ENCODE measurements at regions not wholly inside any gene's neighbourhood (a gene's known extent, or its start where the extent isn't known, plus 50 kb on each side); places are given as distances from the start of the nearest gene placed in this dataset.

GRCh38 chr5:23204111-23204510, 303.3 kb upstream of the PRDM9 start:
- Histone ChIP-seq H3K27me3 (no peaks in the 10 kb centered on the region), H3K4me3 (ENCODE audit: low read depth, low read length) (no peak overlapping the region), H3K36me3 (no peaks in the 10 kb centered on the region), H3K9me3 (no peaks in the 10 kb centered on the region), H3K4me1 (no peaks in the 10 kb centered on the region)
- no peak for DNase-seq
- no peak for TF ChIP-seq CTCF (IDR thresholded peaks at IDR 0.05; ENCODE audit: low read depth, low read length)

DNA sequence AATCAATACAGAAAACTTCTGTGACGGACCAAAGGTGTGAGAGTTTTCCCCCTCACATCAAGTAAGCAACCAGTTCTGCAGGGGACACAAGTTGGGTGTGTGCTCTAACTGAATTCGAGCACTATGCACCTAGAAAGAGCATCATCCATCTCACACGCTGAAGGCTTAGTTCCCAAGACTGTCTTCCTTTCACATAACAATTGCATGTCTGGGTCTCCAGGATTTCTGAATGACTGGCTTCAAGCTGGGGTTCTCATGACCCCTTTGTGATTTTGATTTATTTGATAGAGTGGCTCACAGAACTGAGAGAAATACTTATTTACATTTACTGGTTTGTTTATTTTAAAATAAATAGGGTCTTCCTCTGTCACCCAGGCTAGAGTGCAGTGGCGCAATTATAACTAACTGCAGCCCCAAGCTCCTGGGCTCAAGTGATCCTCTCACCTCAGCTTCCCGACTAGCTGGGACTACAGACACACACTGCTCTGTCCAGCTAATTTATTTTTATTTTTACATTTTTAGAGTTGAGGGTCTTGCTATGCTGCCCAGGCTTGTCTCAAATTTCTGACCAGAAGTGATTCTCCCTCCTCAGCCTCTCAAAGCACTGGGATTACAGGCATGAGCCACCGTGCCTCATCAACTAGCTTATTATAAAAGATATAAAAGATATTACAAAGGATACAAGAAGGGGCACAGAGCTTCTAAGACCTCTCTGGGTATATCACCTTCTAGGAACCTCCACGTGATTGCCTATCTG, 316.7 kb upstream of the CDH12 start:
- Histone ChIP-seq H3K36me3 (no peaks in the 10 kb centered on the region), H3K9me3 (no peaks in the 10 kb centered on the region), H3K27me3 (no peaks in the 10 kb centered on the region), H3K4me3 (ENCODE audit: low read depth, low read length) (no peak overlapping the region), H3K4me1 (no peaks in the 10 kb centered on the region)
- DNase-seq, result no peak
- no peak for TF ChIP-seq CTCF (IDR thresholded peaks at IDR 0.05; ENCODE audit: low read depth, low read length)

DNA sequence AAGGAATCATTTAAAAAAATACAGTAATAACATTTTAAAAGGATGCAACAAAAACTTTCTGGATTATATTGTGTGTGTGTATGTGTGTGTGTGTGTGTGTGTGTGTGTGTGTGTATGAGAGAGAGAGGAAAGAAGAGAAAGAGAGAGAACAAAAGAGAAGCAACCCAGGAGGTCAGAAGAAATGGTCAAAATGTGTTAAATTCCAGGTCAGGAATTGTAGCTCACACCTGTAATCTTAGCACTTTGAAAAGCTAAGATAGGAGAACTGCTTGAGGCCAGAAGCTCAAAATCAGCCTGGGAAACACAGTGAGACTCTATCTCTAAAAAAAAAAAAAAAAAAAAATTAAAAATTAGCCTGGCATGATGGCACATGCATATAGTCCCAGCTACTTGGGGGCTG, 311.8 kb upstream of the CDH12 start:
- DNase-seq, result no peak
- H3K27me3 ChIP-seq, result no peaks in the 10 kb centered on the region
- no peak overlapping the region for H3K4me3 ChIP-seq (ENCODE audit: low read depth, low read length)
- H3K4me1 ChIP-seq, result no peaks in the 10 kb centered on the region
- H3K9me3 ChIP-seq, result no peaks in the 10 kb centered on the region
- H3K36me3 ChIP-seq, result no peaks in the 10 kb centered on the region
- no peak for TF ChIP-seq CTCF (IDR thresholded peaks at IDR 0.05; ENCODE audit: low read depth, low read length)

GRCh38 chr5:23158179-23158578, 305.0 kb upstream of the CDH12 start:
- H3K4me3 ChIP-seq (ENCODE audit: low read depth, low read length), result no peak overlapping the region
- no peaks in the 10 kb centered on the region for H3K4me1 ChIP-seq
- no peaks in the 10 kb centered on the region for H3K27me3 ChIP-seq
- no peak for DNase-seq
- no peaks in the 10 kb centered on the region for H3K9me3 ChIP-seq
- no peaks in the 10 kb centered on the region for H3K36me3 ChIP-seq
- TF ChIP-seq CTCF (IDR thresholded peaks at IDR 0.05; ENCODE audit: low read depth, low read length), result no peak

DNA sequence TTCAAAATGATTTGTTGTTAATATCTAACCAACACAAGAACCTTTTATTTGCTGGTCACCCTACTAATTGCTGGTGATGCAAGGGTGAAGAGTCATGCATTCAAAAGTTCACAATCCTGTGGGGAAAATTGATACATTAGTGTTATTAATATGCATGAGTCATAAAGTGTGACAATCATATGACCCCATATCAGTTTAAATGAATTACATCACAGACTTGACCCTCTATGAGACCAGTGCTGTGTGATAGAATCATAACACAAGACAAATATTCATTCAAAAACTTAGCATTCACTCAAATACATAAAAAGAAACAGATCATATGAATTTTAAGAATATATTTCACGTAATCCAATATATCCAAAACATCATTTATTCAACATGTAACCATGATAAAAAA, 304.6 kb upstream of the CDH12 start:
- no peak for TF ChIP-seq CTCF (IDR thresholded peaks at IDR 0.05; ENCODE audit: low read depth, low read length)
- no peaks in the 10 kb centered on the region for H3K36me3 ChIP-seq
- H3K4me1 ChIP-seq, result no peaks in the 10 kb centered on the region
- H3K9me3 ChIP-seq, result no peaks in the 10 kb centered on the region
- H3K4me3 ChIP-seq (ENCODE audit: low read depth, low read length), result no peak overlapping the region
- no peak for DNase-seq
- H3K27me3 ChIP-seq, result no peaks in the 10 kb centered on the region

GRCh38 chr5:23157169-23157568, 304.0 kb upstream of the CDH12 start:
- H3K27me3 ChIP-seq, result no peaks in the 10 kb centered on the region
- H3K4me1 ChIP-seq, result no peaks in the 10 kb centered on the region
- no peak for DNase-seq
- H3K36me3 ChIP-seq, result no peaks in the 10 kb centered on the region
- H3K9me3 ChIP-seq, result no peaks in the 10 kb centered on the region
- TF ChIP-seq CTCF (IDR thresholded peaks at IDR 0.05; ENCODE audit: low read depth, low read length), result no peak
- H3K4me3 ChIP-seq (ENCODE audit: low read depth, low read length), result no peak overlapping the region

Data from BE2C (cell line).